Bronchial epithelial cell (primary cell): ENCODE measurements at regions not wholly inside any gene's neighbourhood (a gene's known extent, or its start where the extent isn't known, plus 50 kb on each side); places are given as distances from the start of the nearest gene placed in this dataset.
A peak's percentile ranks its signal among the peaks of the same experiment; 100 is the strongest.

ENCODE experiments used
- DNase-seq: peaks from one replicate; pipeline ENCODE4 v3.0.0-alpha.2; 2010; ENCODE audit warnings: low read depth
- FAIRE-seq: peaks from 2 replicates; lab custom pipeline; 2011; peaks lifted over from hg19 to GRCh38; lab: Jason Lieb, UNC
- H3K27me3 ChIP-seq: 2 replicates; pipeline ENCODE4 v1.5.1; 2011; ENCODE audit warnings: low read length; ENCODE audit not compliant: control insufficient read depth, insufficient read depth
- H3K36me3 ChIP-seq: 2 replicates; pipeline ENCODE4 v1.5.1; 2011; ENCODE audit warnings: low read length; ENCODE audit not compliant: control insufficient read depth, insufficient read depth
- H3K4me3 ChIP-seq: 2 replicates; pipeline ENCODE4 v1.5.1; 2011; ENCODE audit warnings: mild to moderate bottlenecking, low read depth, low read length, control low read depth
- CTCF ChIP-seq: IDR thresholded peaks from 2 replicates; pipeline ENCODE4 v1.5.1; 2011; ENCODE audit warnings: mild to moderate bottlenecking, moderate library complexity, low read length, control low read depth, inconsistent platforms; ENCODE audit not compliant: insufficient read depth, severe bottlenecking

DNA sequence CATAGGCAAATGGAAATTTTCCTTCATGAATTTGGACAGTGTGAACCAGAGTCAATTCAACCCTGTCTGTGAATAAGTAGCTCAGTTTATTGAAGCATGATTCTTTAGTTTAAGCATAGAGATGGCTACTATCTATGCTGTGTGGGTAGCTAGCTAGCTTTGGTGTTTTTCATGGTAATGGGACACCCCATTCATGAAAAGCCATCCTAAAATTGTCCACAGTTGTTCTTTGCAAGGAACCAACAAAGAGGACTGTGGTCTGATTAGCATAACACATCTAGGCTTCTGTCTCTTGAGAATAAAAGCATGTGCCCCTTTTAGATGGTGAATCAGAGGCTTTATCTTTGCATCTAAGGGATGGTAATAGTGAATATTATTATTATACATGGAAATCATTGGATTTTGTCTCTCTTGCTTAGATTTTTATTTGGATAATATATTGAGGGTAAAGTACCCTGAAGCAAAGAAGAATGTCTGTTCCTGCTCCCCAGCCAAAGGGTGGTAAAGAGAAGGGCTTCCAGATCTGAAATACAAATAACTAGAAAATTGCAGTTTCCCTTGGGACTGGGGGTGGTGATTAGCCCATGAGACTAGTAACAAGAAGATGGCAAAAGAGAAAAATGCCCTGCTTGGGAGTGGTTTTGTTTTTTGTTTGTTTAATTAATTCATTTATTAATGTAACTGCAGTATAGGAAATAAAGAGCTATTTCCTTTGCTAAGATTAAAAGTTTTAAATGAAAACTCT is 624.2 kb upstream of the ZNF608 start:
- TF ChIP-seq CTCF, result no peak
- Histone ChIP-seq H3K36me3 (no peaks in the 10 kb centered on the region), H3K27me3 (no peaks in the 10 kb centered on the region), H3K4me3 (no peak overlapping the region)
- FAIRE-seq (no peak), DNase-seq (no peak)

DNA sequence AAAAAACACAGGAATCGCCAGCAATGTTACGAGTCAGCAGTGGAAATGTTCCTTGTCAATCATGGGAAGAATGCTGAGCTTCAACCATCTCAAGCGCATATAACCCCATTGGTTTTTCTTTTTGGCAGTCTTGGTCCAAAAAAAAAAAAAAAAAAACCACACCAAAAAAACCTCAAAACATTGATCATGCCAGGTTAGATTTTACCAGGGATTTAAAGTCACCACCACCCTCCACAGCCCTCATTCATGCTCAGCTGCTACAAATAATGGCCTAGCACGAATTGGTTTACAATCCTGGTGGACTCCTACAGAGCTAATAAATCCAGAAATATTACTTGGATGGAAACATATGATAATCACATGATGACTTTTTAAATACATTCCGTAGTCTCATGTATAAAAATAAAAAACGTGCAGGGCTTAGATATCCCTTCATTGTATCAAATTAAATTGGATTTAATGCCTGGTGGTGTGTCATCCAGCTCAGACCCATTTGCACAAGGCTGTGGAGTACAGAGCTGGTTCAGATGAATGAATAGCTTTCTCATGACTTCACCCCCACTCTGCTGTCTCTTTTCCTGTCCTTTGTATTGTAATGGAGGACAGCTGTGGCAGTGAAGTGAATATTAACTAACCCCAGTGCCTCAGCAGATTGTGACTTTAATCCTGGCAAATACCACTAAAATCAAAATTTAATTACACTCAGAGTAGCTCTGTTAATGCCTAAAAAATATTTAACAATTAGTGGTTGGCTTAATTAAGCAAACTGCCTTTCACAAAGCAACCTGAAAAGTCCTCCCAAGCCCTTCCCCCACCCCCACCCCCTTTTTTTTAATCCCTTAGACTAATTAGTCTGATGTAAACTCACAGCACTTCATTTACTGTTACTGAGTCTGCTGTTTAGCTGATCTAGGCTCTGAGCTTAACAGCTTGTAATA is 626.5 kb upstream of the ZNF608 start:
- peak; percentile 61 for DNase-seq

GRCh38 chr5:125375143-125375542 is 628.7 kb upstream of the ZNF608 start:
- DNase-seq (no peak), FAIRE-seq (no peak)
- Histone ChIP-seq H3K27me3 (no peaks in the 10 kb centered on the region), H3K36me3 (no peaks in the 10 kb centered on the region), H3K4me3 (no peak overlapping the region)
- no peak for TF ChIP-seq CTCF

More for the DNA sequence above, 626.5 kb upstream of the ZNF608 start:
- FAIRE-seq, result no peak
- TF ChIP-seq CTCF, result no peak
- no peak overlapping the region for H3K4me3 ChIP-seq
- H3K36me3 ChIP-seq, result no peaks in the 10 kb centered on the region
- H3K27me3 ChIP-seq, result no peaks in the 10 kb centered on the region

DNA sequence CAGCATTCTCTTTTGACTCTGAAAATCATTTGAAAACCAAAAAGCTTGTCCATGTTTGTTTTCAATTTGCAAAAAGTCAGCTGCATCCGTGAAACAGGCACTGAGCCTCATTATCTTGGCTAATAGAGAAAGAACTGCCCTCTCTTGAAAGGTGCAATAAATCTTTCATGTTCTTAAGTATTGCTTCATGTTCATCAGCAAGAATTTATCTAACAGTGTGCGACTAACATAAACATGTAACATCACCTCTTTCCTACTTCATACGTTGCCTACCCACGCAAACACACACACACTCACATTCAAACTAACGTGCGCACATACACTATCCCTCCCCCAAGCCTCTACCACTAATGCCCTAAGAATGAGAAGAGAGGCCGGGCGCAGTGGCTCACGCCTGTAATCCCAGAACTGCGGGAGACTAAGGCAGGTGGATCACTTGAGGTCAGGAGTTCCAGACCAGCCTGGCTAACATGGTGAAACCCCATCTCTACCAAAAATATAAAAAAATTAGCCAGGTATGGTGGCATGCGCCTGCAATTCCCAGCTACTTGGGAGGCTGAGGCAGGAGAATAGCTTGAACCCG is 629.7 kb upstream of the ZNF608 start:
- Histone ChIP-seq H3K36me3 (no peaks in the 10 kb centered on the region), H3K4me3 (no peak overlapping the region), H3K27me3 (no peaks in the 10 kb centered on the region)
- TF ChIP-seq CTCF, result no peak
- DNase-seq (no peak), FAIRE-seq (peak; percentile 7)

- no peak for DNase-seq
- Histone ChIP-seq H3K4me3 (no peak overlapping the region), H3K27me3 (no peaks in the 10 kb centered on the region), H3K36me3 (no peaks in the 10 kb centered on the region)
- no peak for TF ChIP-seq CTCF
- FAIRE-seq, result no peak
These were observed 630.7 kb upstream of the ZNF608 start for GRCh38 chr5:125377141-125377540.
